ENCODE measurements at regions not wholly inside any gene's neighbourhood (a gene's known extent, or its start where the extent isn't known, plus 50 kb on each side); places are given as distances from the start of the nearest gene placed in this dataset.

- no peak for DNase-seq
Measured at GRCh38 chr14:80378084-80378690, 166.9 kb upstream of the DIO2 start.

DNA sequence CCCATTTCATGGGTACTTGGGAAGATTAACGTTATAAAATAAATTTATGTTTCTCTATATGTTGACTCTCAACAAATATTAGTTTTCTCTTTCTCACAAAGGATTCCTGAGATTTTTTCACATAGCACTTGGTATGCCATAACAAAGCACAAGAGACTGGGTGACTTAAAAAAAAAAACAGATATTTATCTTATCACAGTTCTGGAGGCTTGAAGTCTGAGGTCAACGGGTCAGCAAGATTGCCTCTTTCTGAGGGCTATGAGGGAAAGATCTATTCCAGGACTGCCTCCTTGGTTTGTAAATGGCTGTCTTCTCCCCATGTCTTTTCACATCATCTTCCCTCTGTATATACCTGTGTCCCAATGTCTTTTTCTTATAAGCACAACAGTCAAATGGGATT is 153.5 kb upstream of the DIO2 start:
- DNase-seq, result no peak

GRCh38 chr14:80364274-80364673 is 153.0 kb upstream of the DIO2 start:
- no peak for DNase-seq

DNA sequence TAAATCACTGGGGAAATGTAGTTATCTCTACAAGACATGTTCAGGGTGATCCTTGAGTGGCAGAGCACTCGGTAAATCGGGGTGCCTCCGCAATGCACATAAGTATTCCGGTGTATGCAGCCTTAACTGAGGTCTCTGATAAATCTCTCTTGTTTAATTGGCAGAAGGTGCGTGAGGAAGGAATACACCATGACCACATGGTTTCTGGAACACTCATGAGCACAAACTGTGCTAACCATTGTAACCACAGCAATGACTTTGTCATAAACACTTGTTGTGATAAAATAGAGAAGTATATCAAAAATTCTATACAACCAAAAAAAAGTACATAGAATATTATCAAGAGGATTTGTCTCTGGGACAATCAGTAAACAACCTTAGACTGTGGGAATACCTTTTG is 146.8 kb upstream of the DIO2 start:
- no peak for DNase-seq

DNA sequence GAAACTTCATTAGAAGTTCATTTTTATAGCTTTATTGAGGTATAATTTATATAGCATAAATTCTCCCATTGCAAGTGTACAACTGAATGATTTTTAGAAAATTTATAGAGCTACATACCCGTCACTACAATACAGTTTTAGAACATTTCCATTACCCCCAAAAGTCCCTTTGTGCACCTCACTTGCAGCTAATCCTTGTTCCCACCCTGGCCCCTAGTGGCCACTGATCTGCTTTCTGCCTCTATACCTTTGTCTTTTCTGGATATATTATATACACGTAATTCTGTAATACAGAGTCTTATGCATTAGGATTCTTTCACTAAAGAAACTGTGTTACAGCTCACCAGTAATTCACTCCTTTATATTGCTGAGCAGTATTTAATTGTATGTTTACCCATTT is 145.1 kb upstream of the DIO2 start:
- no peak for DNase-seq

GRCh38 chr14:80354860-80355581 is 143.7 kb upstream of the DIO2 start:
- no peak for DNase-seq

- no peak for DNase-seq
Measured at GRCh38 chr14:80352471-80352870, 141.2 kb upstream of the DIO2 start.

DNA sequence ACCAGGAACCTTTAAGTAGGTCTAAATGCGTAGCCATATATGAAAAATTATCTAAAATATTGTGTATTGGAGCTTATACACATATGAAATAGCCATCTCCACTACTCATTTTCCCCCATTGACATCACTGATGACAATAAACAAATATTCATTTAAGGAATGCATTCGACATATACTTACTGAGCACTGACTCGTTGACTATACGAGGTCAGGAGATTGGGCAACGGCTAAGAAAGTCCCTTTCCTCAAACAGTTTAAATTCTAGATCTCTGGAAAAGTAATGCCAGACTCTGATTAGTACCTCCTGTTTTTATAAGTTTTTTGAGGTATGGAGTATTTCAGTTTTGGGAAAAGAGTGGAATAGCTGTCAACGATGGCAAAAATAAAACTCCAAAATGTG is 139.4 kb upstream of the DIO2 start:
- no peak for DNase-seq

DNA sequence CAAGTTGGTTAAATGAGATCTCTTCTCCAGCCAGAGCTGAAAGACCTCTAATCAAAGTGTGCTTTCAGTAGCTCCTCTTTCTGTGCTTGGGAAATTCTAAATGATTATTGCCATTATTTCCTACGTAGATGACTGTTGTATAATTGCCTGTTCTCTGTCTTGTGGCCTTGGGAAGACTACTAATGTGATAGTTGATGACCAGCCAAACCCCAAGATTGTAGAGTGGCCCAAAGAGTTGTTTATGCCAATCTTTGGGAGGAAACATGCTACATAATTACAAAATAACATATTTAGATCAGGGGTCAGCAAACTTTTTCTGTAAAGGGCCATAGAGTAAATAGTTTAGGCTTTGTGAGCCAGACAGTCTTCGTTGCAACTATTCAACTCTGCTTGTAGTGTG is 135.1 kb upstream of the DIO2 start:
- DNase-seq, result no peak

GRCh38 chr14:80344208-80344607 is 132.9 kb upstream of the DIO2 start:
- no peak for DNase-seq

GRCh38 chr14:80336608-80337106 is 125.4 kb upstream of the DIO2 start:
- DNase-seq, result no peak

- no peak for DNase-seq
Measured at GRCh38 chr14:80325688-80326087, 114.4 kb upstream of the DIO2 start.

DNA sequence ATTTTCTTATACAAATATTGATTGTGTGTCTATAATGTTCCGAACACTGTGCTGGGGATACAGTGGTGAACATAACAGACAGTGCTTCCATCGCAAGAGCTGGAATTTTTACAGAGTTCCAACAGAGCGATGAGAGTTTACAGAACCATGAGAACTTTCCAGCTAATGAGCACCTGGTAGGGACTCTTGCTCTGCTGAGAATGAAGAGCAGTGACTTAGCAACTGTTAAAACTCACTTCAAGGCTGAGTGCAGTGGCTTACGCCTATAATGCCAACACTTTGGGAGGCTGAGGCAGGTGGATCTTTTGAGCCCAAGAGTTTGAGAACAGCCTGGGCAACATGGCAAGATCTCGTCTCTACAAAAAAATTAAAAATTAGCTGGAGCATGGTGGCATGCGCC is 113.8 kb upstream of the DIO2 start:
- no peak for DNase-seq

DNA sequence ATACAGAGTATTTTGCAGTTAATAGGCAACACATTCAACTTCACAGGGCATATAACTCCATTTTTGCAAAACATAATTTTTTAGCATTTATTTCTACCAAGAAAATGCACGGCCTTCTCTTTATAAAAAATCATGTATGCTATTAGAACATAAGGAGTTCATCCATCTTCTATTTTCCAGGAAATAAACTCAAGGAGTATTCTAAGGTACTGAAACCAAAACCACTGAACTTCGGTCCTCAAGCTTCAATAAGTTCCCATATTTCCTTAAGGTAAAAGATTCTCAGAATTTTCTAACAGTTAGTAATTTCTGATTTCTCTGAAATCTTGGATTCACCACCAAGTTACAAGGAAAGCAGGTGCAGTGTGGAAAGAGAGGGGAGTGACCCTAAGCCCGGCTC is 113.3 kb upstream of the DIO2 start:
- no peak for DNase-seq

DNA sequence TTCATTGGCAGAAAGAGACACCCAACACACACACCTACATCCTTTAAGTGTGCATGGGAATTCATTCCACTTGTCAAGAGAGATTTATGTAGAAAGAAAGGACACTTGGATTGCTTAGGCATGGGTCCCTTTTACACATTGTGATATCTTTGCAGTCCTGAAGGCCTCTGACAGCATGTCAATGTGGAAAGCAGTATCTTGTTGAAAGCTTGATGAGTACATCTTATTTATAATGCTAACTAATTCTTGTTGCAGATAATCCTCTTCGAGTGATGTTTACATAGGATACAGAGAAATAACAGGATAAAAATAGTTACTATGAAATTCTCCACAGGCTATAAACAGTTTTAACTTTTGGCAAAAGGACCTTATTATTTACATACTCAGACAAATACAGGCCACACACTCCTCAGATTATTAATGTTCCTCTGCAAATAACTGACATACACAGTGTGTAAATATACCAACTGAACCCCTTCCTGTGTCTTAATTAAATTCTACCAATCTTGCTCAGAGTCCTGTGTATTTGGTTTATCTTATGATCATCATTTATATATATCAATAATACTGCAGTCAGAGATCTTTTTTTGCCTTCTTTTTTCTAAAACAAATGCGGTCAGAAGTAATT is 111.8 kb upstream of the DIO2 start:
- DNase-seq, result no peak

GRCh38 chr14:80316441-80316840 is 105.1 kb upstream of the DIO2 start:
- DNase-seq, result no peak

- no peak for DNase-seq
Measured at GRCh38 chr14:80315681-80316080, 104.4 kb upstream of the DIO2 start.

GRCh38 chr14:80313806-80314205 is 102.5 kb upstream of the DIO2 start:
- no peak for DNase-seq

- no peak for DNase-seq
Measured at GRCh38 chr14:80310938-80311750, 99.8 kb upstream of the DIO2 start.

DNA sequence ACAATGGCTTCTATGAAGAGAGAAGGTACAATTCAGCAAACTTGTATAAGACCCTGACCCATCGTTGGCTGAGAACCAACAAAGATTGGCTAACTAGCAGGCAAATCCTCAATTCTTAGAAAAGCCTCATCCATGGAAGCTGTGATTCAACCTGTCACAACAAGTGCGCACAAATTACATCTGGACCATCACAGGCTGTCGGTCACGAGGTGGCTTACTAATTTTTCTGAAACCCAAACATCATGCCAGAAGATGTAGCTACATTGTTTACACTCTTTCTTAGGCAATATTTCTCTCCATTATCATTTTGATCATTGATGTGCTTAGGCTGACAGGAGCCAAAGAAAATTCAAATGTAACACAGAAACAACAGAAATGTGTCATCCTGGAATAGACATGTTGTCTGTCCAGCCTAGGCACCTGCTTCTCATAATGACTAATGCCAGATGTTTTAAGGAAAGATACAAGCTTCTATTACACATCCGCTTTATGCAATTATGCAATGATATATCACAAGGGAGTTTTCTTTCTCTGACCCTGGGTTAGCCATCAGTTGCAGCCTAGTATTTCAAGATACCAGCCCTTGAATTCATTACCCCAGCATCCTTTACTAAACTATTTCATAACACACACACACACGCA is 92.9 kb upstream of the DIO2 start:
- no peak for DNase-seq

GRCh38 chr14:80300351-80300750 is 89.0 kb upstream of the DIO2 start:
- DNase-seq, result no peak

- no peak for DNase-seq
Measured at GRCh38 chr14:80298491-80299017, 87.2 kb upstream of the DIO2 start.
